Upper lobe of left lung (tissue), 4 donors: ENCODE measurements at regions not wholly inside any gene's neighbourhood (a gene's known extent, or its start where the extent isn't known, plus 50 kb on each side); places are given as distances from the start of the nearest gene placed in this dataset.

Experiments used
- CTCF ChIP-seq, 6 experiments: fragments of 450-650 bp in 4 of 6; fragments of 200-600 bp in 2 of 6; sonication (generic) in 2 of 6; IDR thresholded peaks; one replicate each; pipeline ENCODE4 v1.5.1; 2016 to 2019; ENCODE audit warnings: antibody characterized with exemption in 6 of 6
- EP300 ChIP-seq, 4 donors: sonication (generic); formaldehyde crosslinking; IDR thresholded peaks; one replicate each; pipeline ENCODE4 v1.5.1; 2017; ENCODE audit warnings: antibody characterized with exemption in 4 of 4, control low read depth in 2 of 4
- POLR2A ChIP-seq, 4 donors: fragments of 450-650 bp; IDR thresholded peaks; one replicate each; pipeline ENCODE4 v1.5.1; 2016 to 2017; ENCODE audit warnings: antibody characterized with exemption in 4 of 4, mild to moderate bottlenecking in 2 of 4
- POLR2AphosphoS5 ChIP-seq, 2 donors: sonication (generic); formaldehyde crosslinking; IDR thresholded peaks; one replicate each; pipeline ENCODE4 v1.5.1; 2017; ENCODE audit warnings: antibody characterized with exemption in 2 of 2

GRCh38 chr14:62015243-62015642 lies 253.0 kb downstream of the SNAPC1 start:
- TF ChIP-seq POLR2A (IDR thresholded peaks at IDR 0.05) = no peak
- no peak for TF ChIP-seq CTCF (IDR thresholded peaks at IDR 0.05)
- no peak for TF ChIP-seq EP300 (IDR thresholded peaks at IDR 0.05)
- no peak for TF ChIP-seq POLR2AphosphoS5 (IDR thresholded peaks at IDR 0.05)
